Neural crest cell (in vitro differentiated cells): ENCODE measurements at regions not wholly inside any gene's neighbourhood (a gene's known extent, or its start where the extent isn't known, plus 50 kb on each side); places are given as distances from the start of the nearest gene placed in this dataset.

Experiments used
- DNase-seq: peaks from one replicate; pipeline ENCODE4 v3.0.0; 2021; ENCODE audit warnings: low read depth, mixed read lengths, low spot score
- H3K27ac Mint-ChIP-seq: one replicate; pipeline ENCODE4 v1.8.0; 2021; ENCODE audit warnings: mild to moderate bottlenecking, mixed read lengths; ENCODE audit not compliant: unreplicated experiment
- H3K27me3 Mint-ChIP-seq: 2 replicates; pipeline ENCODE4 v1.8.0; 2021; ENCODE audit warnings: low read depth, mild to moderate bottlenecking, mixed read lengths
- H3K36me3 Mint-ChIP-seq: 2 replicates; pipeline ENCODE4 v1.8.0; 2021; ENCODE audit warnings: low read depth, mild to moderate bottlenecking, mixed read lengths
- H3K4me1 Mint-ChIP-seq: 2 replicates; pipeline ENCODE4 v1.8.0; 2021; ENCODE audit warnings: mixed read lengths
- H3K4me3 Mint-ChIP-seq: one replicate; pipeline ENCODE4 v1.8.0; 2021; ENCODE audit warnings: mild to moderate bottlenecking, mixed read lengths
- H3K9me3 Mint-ChIP-seq: 2 replicates; pipeline ENCODE4 v1.8.0; 2021; ENCODE audit warnings: mixed read lengths
- CTCF ChIP-seq: fragments of 200-600 bp; sonication (generic); conservative IDR thresholded peaks from 2 replicates; pipeline ENCODE4 v1.5.0; 2021; ENCODE audit warnings: antibody characterized with exemption, mild to moderate bottlenecking

DNA sequence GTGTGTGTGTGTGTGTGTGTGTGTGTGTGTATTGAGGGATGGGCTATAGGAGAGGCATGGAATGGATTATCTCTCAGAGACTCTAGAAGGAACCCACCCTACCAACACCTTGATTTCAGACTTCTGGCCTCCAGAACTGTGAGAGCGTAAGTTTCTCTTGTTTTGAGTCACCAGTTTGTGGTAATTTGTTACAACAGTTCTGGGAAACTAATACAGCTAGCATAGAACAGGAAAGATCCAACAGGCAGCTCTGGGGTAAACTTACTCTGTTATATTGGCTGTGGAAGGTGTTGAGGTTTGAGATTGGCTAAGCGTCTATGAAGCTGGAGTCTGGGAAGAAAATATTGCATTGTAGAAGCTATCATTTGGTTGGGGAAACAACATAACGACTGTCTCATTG is 334.3 kb downstream of the AACS start:
- no peak for DNase-seq
- Mint-ChIP-seq H3K4me3 (no peak overlapping the region), H3K36me3 (peaks cover 10% of the 10 kb centered on the region), H3K27ac (no peak overlapping the region), H3K4me1 (no peaks in the 10 kb centered on the region), H3K9me3 (peaks cover 12% of the 10 kb centered on the region), H3K27me3 (peaks cover 4% of the 10 kb centered on the region)
- no peak for TF ChIP-seq CTCF

- Mint-ChIP-seq H3K9me3 (peaks cover 12% of the 10 kb centered on the region), H3K27ac (no peak overlapping the region)
- DNase-seq: peak; percentile 28
Observed at GRCh38 chr12:125402874-125403789, 337.9 kb downstream of the AACS start.

GRCh38 chr12:125403843-125404242 is 338.6 kb downstream of the AACS start:
- TF ChIP-seq CTCF: no peak
- no peak for DNase-seq
- H3K4me3 Mint-ChIP-seq: no peak overlapping the region
- H3K27ac Mint-ChIP-seq: no peak overlapping the region
- H3K27me3 Mint-ChIP-seq: peaks cover 2% of the 10 kb centered on the region
- H3K36me3 Mint-ChIP-seq: peaks cover 7% of the 10 kb centered on the region
- H3K4me1 Mint-ChIP-seq: no peaks in the 10 kb centered on the region
- peaks cover 10% of the 10 kb centered on the region for H3K9me3 Mint-ChIP-seq

More at GRCh38 chr12:125402874-125403789, 337.9 kb downstream of the AACS start:
- TF ChIP-seq CTCF: peak; percentile 78
- Mint-ChIP-seq H3K36me3 (peaks cover 7% of the 10 kb centered on the region), H3K27me3 (peaks cover 2% of the 10 kb centered on the region), H3K4me1 (no peaks in the 10 kb centered on the region), H3K4me3 (no peak overlapping the region)

GRCh38 chr12:125406131-125406530 is 340.9 kb downstream of the AACS start:
- DNase-seq: no peak
- Mint-ChIP-seq H3K27ac (no peak overlapping the region), H3K4me1 (no peaks in the 10 kb centered on the region), H3K9me3 (peaks cover 9% of the 10 kb centered on the region), H3K36me3 (peaks cover 6% of the 10 kb centered on the region), H3K4me3 (no peak overlapping the region), H3K27me3 (peaks cover 2% of the 10 kb centered on the region)
- no peak for TF ChIP-seq CTCF

- no peak for DNase-seq
- Mint-ChIP-seq H3K4me1 (no peaks in the 10 kb centered on the region), H3K36me3 (no peaks in the 10 kb centered on the region), H3K27ac (no peak overlapping the region), H3K9me3 (peaks cover 2% of the 10 kb centered on the region), H3K4me3 (no peak overlapping the region), H3K27me3 (peaks cover 2% of the 10 kb centered on the region)
- TF ChIP-seq CTCF: no peak
Observed at GRCh38 chr12:125408718-125409117, 343.5 kb downstream of the AACS start.
